Right hindlimb (tissue), 1 donor: ENCODE measurements at regions not wholly inside any gene's neighbourhood (a gene's known extent, or its start where the extent isn't known, plus 50 kb on each side); places are given as distances from the start of the nearest gene placed in this dataset.
"Not testable (repeated sequence)": the region's sequence is repeated elsewhere in the genome, so short reads cannot be mapped to it uniquely, and the experiment has no call there.

Experiments
- DNase-seq: peaks from one replicate; pipeline ENCODE4 v3.0.0-alpha.2; 2018

- no peak for DNase-seq
Observed at GRCh38 chr13:107999751-108000150, 215.6 kb downstream of the LIG4 start.

- no peak for DNase-seq
Observed at GRCh38 chr13:107994137-107994536, 221.2 kb downstream of the LIG4 start.

- DNase-seq, result no peak
Observed at GRCh38 chr13:107993239-107993949, 221.9 kb downstream of the LIG4 start.

GRCh38 chr13:107992542-107992941 lies 222.8 kb downstream of the LIG4 start:
- DNase-seq, result no peak

- DNase-seq, result no peak
Observed at GRCh38 chr13:107977071-107977574, 238.2 kb downstream of the LIG4 start.

GRCh38 chr13:107976628-107977027 lies 238.7 kb downstream of the LIG4 start:
- no peak for DNase-seq

GRCh38 chr13:107974409-107974808 lies 240.9 kb downstream of the LIG4 start:
- DNase-seq, result no peak

GRCh38 chr13:107969546-107969945 lies 245.8 kb downstream of the LIG4 start:
- no peak for DNase-seq

GRCh38 chr13:107968470-107968869 lies 246.9 kb downstream of the LIG4 start:
- no peak for DNase-seq

- DNase-seq, result peak; percentile 17
Observed at GRCh38 chr13:107964395-107964794, 250.9 kb downstream of the LIG4 start.

GRCh38 chr13:107961849-107962608 lies 253.3 kb downstream of the LIG4 start:
- no peak for DNase-seq

GRCh38 chr13:107960301-107960700 lies 255.0 kb downstream of the LIG4 start:
- no peak for DNase-seq

- DNase-seq, result no peak
Observed at GRCh38 chr13:107956889-107957288, 258.4 kb downstream of the LIG4 start.

GRCh38 chr13:107942030-107942617 lies 273.2 kb downstream of the LIG4 start:
- DNase-seq, result no peak

GRCh38 chr13:107941345-107942029 lies 273.8 kb downstream of the LIG4 start:
- DNase-seq, result no peak

- no peak for DNase-seq
Observed at GRCh38 chr13:107937848-107938247, 277.5 kb downstream of the LIG4 start.

- DNase-seq, result no peak
Observed at GRCh38 chr13:107931056-107931455, 284.3 kb downstream of the LIG4 start.

GRCh38 chr13:107928762-107929161 lies 286.6 kb downstream of the LIG4 start:
- DNase-seq, result no peak

GRCh38 chr13:107927557-107927956 lies 287.8 kb downstream of the LIG4 start:
- no peak for DNase-seq

- DNase-seq, result not testable (repeated sequence)
Observed at GRCh38 chr13:107926515-107926914, 288.8 kb downstream of the LIG4 start.

- not testable (repeated sequence) for DNase-seq
Observed at GRCh38 chr13:107916902-107917301, 298.4 kb downstream of the LIG4 start.

GRCh38 chr13:107912745-107913144 lies 302.6 kb downstream of the LIG4 start:
- DNase-seq, result no peak
